Activated CD8-positive, alpha-beta T cell treated with anti-CD3 and anti-CD28 coated beads for 36 hours (primary cell): ENCODE measurements at regions not wholly inside any gene's neighbourhood (a gene's known extent, or its start where the extent isn't known, plus 50 kb on each side); places are given as distances from the start of the nearest gene placed in this dataset.

Experiments
- ATAC-seq: fragments of 200-7000 bp; cut with Tn5 transposase; one replicate; pipeline ENCODE4 v1.10.0; 2021; ENCODE audit warnings: mild to moderate bottlenecking, moderate library complexity
- CTCF ChIA-PET: fragments of 350-600 bp; sonication (Branson Sonifier 250); formaldehyde crosslinking; loops from one replicate; lab custom pipeline; 2021; ENCODE audit warnings: antibody characterized with exemption; lab: Charles Lee
- POLR2A ChIA-PET: fragments of 350-600 bp; sonication (Branson Sonifier 250); formaldehyde crosslinking; loops from one replicate; lab custom pipeline; 2021; ENCODE audit warnings: antibody characterized with exemption; lab: Charles Lee
- DNase-seq: peaks from one replicate; pipeline ENCODE4 v3.0.0-alpha.2; 2020
- H3K27ac Mint-ChIP-seq: one replicate; pipeline ENCODE4 v1.8.0; 2021; ENCODE audit warnings: mild to moderate bottlenecking, mixed read lengths
- H3K27me3 Mint-ChIP-seq: one replicate; pipeline ENCODE4 v1.8.0; 2021; ENCODE audit warnings: mixed read lengths
- H3K36me3 Mint-ChIP-seq: one replicate; pipeline ENCODE4 v1.8.0; 2021; ENCODE audit warnings: low read depth, mixed read lengths
- H3K4me1 Mint-ChIP-seq: one replicate; pipeline ENCODE4 v1.8.0; 2021; ENCODE audit warnings: low read depth, mixed read lengths
- H3K4me3 Mint-ChIP-seq: one replicate; pipeline ENCODE4 v1.8.0; 2021; ENCODE audit warnings: mild to moderate bottlenecking, moderate library complexity, mixed read lengths
- H3K9me3 Mint-ChIP-seq: one replicate; pipeline ENCODE4 v1.8.0; 2021; ENCODE audit warnings: mixed read lengths
- CTCF ChIP-seq: fragments of 200-600 bp; IDR thresholded peaks from one replicate; pipeline ENCODE4 v1.8.0; 2022; ENCODE audit warnings: antibody characterized with exemption, mild to moderate bottlenecking
- intact Hi-C: fragments of 100-400 bp; cut with micrococcal nuclease; formaldehyde crosslinking; loops from one replicate; pipeline ENCODE4 v1.10.0; 2022

GRCh38 chr13:39134574-39134973, 96.3 kb downstream of the NHLRC3 start:
- peaks cover 2% of the 10 kb centered on the region for H3K4me1 Mint-ChIP-seq
- peaks cover 18% of the 10 kb centered on the region for H3K27me3 Mint-ChIP-seq
- no peaks in the 10 kb centered on the region for H3K9me3 Mint-ChIP-seq
- no peak for TF ChIP-seq CTCF
- POLR2A ChIA-PET, result no interaction called here
- H3K4me3 Mint-ChIP-seq, result no peak overlapping the region
- intact Hi-C loops, result no loop called here
- ATAC-seq (no peak), DNase-seq (no peak)
- no peaks in the 10 kb centered on the region for H3K36me3 Mint-ChIP-seq
- CTCF ChIA-PET, result no interaction called here
- no peak overlapping the region for H3K27ac Mint-ChIP-seq

- H3K4me3 Mint-ChIP-seq, result no peak overlapping the region
- ATAC-seq (no peak), DNase-seq (no peak)
- TF ChIP-seq CTCF, result no peak
- intact Hi-C loops, result loop anchor here (10.0 kb wide), 2 partner anchors 120 to 470 kb away; no protein-coding TSS in a partner anchor
- H3K27ac Mint-ChIP-seq, result no peak overlapping the region
- no peaks in the 10 kb centered on the region for H3K36me3 Mint-ChIP-seq
- H3K9me3 Mint-ChIP-seq, result no peaks in the 10 kb centered on the region
- H3K27me3 Mint-ChIP-seq, result peaks cover 29% of the 10 kb centered on the region
- ChIA-PET POLR2A (no interaction called here), CTCF (interaction anchor here (0.8 to 4.4 kb wide), 12 partner anchors 11 to 472 kb away, joined by 3 to 15 read pairs (median 4); no protein-coding TSS in a partner anchor)
- H3K4me1 Mint-ChIP-seq, result peaks cover 11% of the 10 kb centered on the region
These were observed 106.1 kb downstream of the NHLRC3 start for GRCh38 chr13:39144391-39144790.

- peak; percentile 60 for ATAC-seq
- H3K27me3 Mint-ChIP-seq, result peaks cover 33% of the 10 kb centered on the region
- H3K4me3 Mint-ChIP-seq, result no peak overlapping the region
- no peaks in the 10 kb centered on the region for H3K36me3 Mint-ChIP-seq
- H3K4me1 Mint-ChIP-seq, result peaks cover 11% of the 10 kb centered on the region
- peak; percentile 50 for DNase-seq
- CTCF ChIA-PET, result interaction anchor here (0.8 to 4.4 kb wide), 17 partner anchors 10 to 471 kb away, joined by 3 to 15 read pairs (median 4); no protein-coding TSS in a partner anchor
- peak; percentile 52 for TF ChIP-seq CTCF
- no peaks in the 10 kb centered on the region for H3K9me3 Mint-ChIP-seq
- intact Hi-C loops, result loop anchor here (10.0 kb wide), 2 partner anchors 120 to 470 kb away; no protein-coding TSS in a partner anchor
- POLR2A ChIA-PET, result no interaction called here
- no peak overlapping the region for H3K27ac Mint-ChIP-seq
These were observed 106.8 kb downstream of the NHLRC3 start for GRCh38 chr13:39144941-39145533.

- CTCF ChIA-PET, result interaction anchor here (0.8 kb wide), 1 partner anchor 464 kb away, joined by 3 read pairs; no protein-coding TSS in a partner anchor
- Mint-ChIP-seq H3K4me1 (peaks cover 11% of the 10 kb centered on the region), H3K27ac (no peak overlapping the region), H3K4me3 (no peak overlapping the region), H3K36me3 (no peaks in the 10 kb centered on the region), H3K9me3 (no peaks in the 10 kb centered on the region), H3K27me3 (peaks cover 27% of the 10 kb centered on the region)
- ATAC-seq (peak; percentile 60), DNase-seq (peak; percentile 6)
- POLR2A ChIA-PET, result no interaction called here
- intact Hi-C loops, result loop anchor here (10.0 kb wide), 2 partner anchors 116 to 466 kb away; no protein-coding TSS in a partner anchor
- no peak for TF ChIP-seq CTCF
These were observed 110.3 kb downstream of the NHLRC3 start for GRCh38 chr13:39148513-39148961.

- no peaks in the 10 kb centered on the region for H3K9me3 Mint-ChIP-seq
- POLR2A ChIA-PET, result no interaction called here
- no peak for DNase-seq
- no peak overlapping the region for H3K27ac Mint-ChIP-seq
- no peak overlapping the region for H3K4me3 Mint-ChIP-seq
- H3K4me1 Mint-ChIP-seq, result peaks cover 9% of the 10 kb centered on the region
- no peak for TF ChIP-seq CTCF
- intact Hi-C loops, result loop anchor here (10.0 kb wide), 2 partner anchors 115 to 465 kb away; no protein-coding TSS in a partner anchor
- CTCF ChIA-PET, result no interaction called here
- no peak for ATAC-seq
- peaks cover 22% of the 10 kb centered on the region for H3K27me3 Mint-ChIP-seq
- no peaks in the 10 kb centered on the region for H3K36me3 Mint-ChIP-seq
These were observed 111.6 kb downstream of the NHLRC3 start for GRCh38 chr13:39149896-39150295.
